Osteoblast (primary cell): ENCODE measurements at regions not wholly inside any gene's neighbourhood (a gene's known extent, or its start where the extent isn't known, plus 50 kb on each side); places are given as distances from the start of the nearest gene placed in this dataset.
"Not testable (repeated sequence)": the region's sequence is repeated elsewhere in the genome, so short reads cannot be mapped to it uniquely, and the experiment has no call there.

Experiments used
- DNase-seq: peaks from one replicate; pipeline ENCODE4 v3.0.0; 2011; ENCODE audit warnings: low spot score, mixed read lengths; ENCODE audit not compliant: insufficient read length; ENCODE audit errors: missing footprints
- H2AFZ ChIP-seq: 2 replicates; pipeline ENCODE4 v1.6.0; 2011; ENCODE audit warnings: mild to moderate bottlenecking, low read length
- H3K27ac ChIP-seq: 2 replicates; pipeline ENCODE4 v1.5.1; 2011; ENCODE audit warnings: mild to moderate bottlenecking, low read depth, low read length, moderate library complexity
- H3K27me3 ChIP-seq: 2 replicates; pipeline ENCODE4 v1.6.0; 2012; ENCODE audit warnings: mild to moderate bottlenecking, control low read depth, inconsistent platforms, low read length, moderate library complexity; ENCODE audit not compliant: insufficient read depth
- H3K36me3 ChIP-seq: 2 replicates; pipeline ENCODE4 v1.5.1; 2011; ENCODE audit warnings: mild to moderate bottlenecking, low read length, control low read depth, moderate library complexity; ENCODE audit not compliant: insufficient read depth
- H3K4me1 ChIP-seq: 2 replicates; pipeline ENCODE4 v1.5.1; 2011; ENCODE audit warnings: mild to moderate bottlenecking, low read length, control low read depth, moderate library complexity; ENCODE audit not compliant: insufficient read depth
- H3K4me2 ChIP-seq: 2 replicates; pipeline ENCODE4 v1.6.0; 2011; ENCODE audit warnings: mild to moderate bottlenecking, low read length; ENCODE audit not compliant: insufficient read depth
- H3K4me3 ChIP-seq: fragments of 200-600 bp; sonication (generic); 3 replicates; pipeline ENCODE4 v1.5.1; 2012; ENCODE audit warnings: mild to moderate bottlenecking, low read length, inconsistent platforms; ENCODE audit not compliant: insufficient read depth
- H3K79me2 ChIP-seq: 2 replicates; pipeline ENCODE4 v1.6.0; 2012; ENCODE audit warnings: mild to moderate bottlenecking, low read length, control low read depth, inconsistent platforms; ENCODE audit not compliant: insufficient read depth
- H3K9me3 ChIP-seq: 2 replicates; pipeline ENCODE4 v1.5.1; 2011; ENCODE audit warnings: low read depth, low read length, control low read depth
- H4K20me1 ChIP-seq: 2 replicates; pipeline ENCODE4 v1.6.0; 2012; ENCODE audit warnings: mild to moderate bottlenecking, low read length, control low read depth; ENCODE audit not compliant: insufficient read depth
- CTCF ChIP-seq: IDR thresholded peaks from 2 replicates; pipeline ENCODE4 v1.5.1; 2011; ENCODE audit warnings: mild to moderate bottlenecking, low read depth, low read length, moderate library complexity; ENCODE audit errors: extremely low read depth

DNA sequence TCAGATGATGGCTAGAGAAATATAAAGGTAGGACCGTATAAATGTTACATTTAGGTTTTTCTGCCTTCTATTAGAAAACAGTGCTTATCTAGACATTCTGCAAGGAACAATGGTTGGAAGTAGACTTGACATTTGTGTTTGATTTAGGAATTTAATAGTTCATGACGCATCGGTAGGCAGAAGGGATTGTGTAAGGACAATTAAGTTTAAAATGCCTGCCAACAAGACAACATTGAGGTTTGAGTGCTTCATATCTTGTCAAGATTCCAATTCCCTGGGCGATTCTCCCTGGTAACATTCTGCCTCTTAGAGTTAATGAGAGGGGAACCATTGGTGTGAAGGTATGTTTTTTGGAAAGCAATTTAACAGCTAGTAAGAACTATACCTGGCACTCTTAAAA is 186.8 kb upstream of the RBM19 start:
- Histone ChIP-seq H4K20me1 (no peaks in the 10 kb centered on the region), H3K4me3 (no peak overlapping the region), H2AFZ (no peak overlapping the region), H3K27me3 (no peaks in the 10 kb centered on the region), H3K79me2 (no peaks in the 10 kb centered on the region), H3K9me3 (no peaks in the 10 kb centered on the region), H3K36me3 (no peaks in the 10 kb centered on the region), H3K4me1 (no peaks in the 10 kb centered on the region), H3K4me2 (no peak overlapping the region), H3K27ac (no peak overlapping the region)
- TF ChIP-seq CTCF, result no peak
- DNase-seq, result no peak

DNA sequence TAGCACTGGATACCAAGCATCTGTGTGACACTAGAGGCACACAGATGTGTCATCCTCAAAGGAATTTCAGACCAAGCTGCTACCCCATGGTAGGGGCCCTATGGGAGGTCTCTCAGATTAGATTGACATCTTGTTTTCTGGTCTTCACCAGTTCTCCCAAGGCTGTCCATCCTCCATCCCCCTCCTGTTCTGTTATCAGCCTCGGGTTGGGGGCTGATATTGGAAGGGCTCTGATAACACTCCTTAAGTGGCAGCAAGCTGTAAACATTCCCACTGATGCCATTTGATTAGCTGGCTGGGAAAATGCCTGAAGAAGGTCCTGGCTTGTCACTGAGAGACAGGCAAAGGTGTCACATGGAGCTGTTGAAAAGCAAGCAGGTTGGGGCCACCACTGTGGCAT is 185.9 kb upstream of the RBM19 start:
- H3K4me2 ChIP-seq, result no peak overlapping the region

GRCh38 chr12:114150584-114150983 is 184.5 kb upstream of the RBM19 start:
- H3K4me1 ChIP-seq, H3K27me3 ChIP-seq, H3K27ac ChIP-seq, H4K20me1 ChIP-seq, DNase-seq, H3K9me3 ChIP-seq, H2AFZ ChIP-seq, H3K79me2 ChIP-seq, H3K4me3 ChIP-seq, H3K36me3 ChIP-seq, H3K4me2 ChIP-seq: not testable (repeated sequence)

More for the DNA sequence above, 185.9 kb upstream of the RBM19 start:
- no peaks in the 10 kb centered on the region for H3K36me3 ChIP-seq
- TF ChIP-seq CTCF, result no peak
- no peak overlapping the region for H2AFZ ChIP-seq
- no peaks in the 10 kb centered on the region for H3K27me3 ChIP-seq
- no peak for DNase-seq
- no peak overlapping the region for H3K27ac ChIP-seq
- H3K79me2 ChIP-seq, result no peaks in the 10 kb centered on the region
- H4K20me1 ChIP-seq, result no peaks in the 10 kb centered on the region
- H3K4me1 ChIP-seq, result no peaks in the 10 kb centered on the region
- no peak overlapping the region for H3K4me3 ChIP-seq
- H3K9me3 ChIP-seq, result no peaks in the 10 kb centered on the region

DNA sequence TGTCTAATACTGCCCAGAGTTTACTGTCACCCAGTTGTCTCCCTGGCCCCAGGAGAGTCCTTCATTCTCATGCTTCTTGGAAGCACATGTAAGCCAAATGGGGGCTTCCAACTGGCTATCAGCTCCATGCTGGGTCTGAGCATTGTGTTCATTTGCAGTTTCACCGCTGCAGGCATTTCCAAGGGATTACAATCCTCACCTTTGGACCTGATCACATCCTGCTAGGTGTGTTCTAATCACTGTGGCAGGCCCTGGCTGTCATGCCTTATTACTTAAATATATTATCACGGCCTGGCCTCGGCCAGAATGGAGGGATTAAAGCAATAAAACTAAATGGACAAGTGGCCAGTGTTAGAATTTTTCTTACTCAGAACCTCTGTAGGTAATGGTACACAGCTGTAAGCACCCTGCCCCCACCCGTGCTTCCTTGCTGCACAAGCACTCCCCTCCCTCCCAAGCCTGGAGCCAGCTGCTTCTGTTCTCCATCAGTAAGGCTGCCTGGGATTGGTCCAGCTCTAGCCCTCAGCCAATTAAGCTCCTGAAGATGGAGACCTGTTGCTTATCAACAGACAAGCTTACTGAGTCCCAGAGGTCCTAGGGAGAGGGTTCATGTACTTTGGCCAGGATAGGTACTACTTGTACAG is 175.9 kb upstream of the RBM19 start:
- Histone ChIP-seq H3K27me3 (no peaks in the 10 kb centered on the region), H3K4me3 (no peak overlapping the region), H3K36me3 (no peaks in the 10 kb centered on the region), H2AFZ (no peak overlapping the region), H3K4me2 (no peak overlapping the region), H3K27ac (no peak overlapping the region), H3K9me3 (no peaks in the 10 kb centered on the region), H4K20me1 (no peaks in the 10 kb centered on the region), H3K4me1 (no peaks in the 10 kb centered on the region), H3K79me2 (no peaks in the 10 kb centered on the region)
- DNase-seq, result no peak
- TF ChIP-seq CTCF, result no peak
